ENCODE measurements at regions not wholly inside any gene's neighbourhood (a gene's known extent, or its start where the extent isn't known, plus 50 kb on each side); places are given as distances from the start of the nearest gene placed in this dataset.

DNA sequence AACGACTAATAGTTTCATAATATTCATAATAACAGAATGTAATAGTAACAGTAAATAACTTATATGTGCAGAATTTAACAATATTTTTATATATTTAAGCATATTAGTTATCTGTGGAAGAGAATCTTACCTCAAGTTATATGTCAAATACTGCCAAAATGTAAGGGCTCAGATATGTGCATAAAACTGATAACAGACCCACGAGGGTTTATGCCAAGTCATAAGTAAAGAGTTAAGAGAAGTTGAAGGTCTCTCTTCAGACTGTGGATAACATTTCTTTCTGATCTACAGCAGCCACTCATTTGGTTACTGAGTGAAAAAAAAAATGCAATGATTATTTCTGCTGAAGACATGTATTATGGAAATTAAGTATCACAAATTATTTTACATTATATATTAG, 1167.8 kb upstream of the NCAM2 start:
- no peak for DNase-seq (ENCODE audit: low read depth, low spot score)

DNA sequence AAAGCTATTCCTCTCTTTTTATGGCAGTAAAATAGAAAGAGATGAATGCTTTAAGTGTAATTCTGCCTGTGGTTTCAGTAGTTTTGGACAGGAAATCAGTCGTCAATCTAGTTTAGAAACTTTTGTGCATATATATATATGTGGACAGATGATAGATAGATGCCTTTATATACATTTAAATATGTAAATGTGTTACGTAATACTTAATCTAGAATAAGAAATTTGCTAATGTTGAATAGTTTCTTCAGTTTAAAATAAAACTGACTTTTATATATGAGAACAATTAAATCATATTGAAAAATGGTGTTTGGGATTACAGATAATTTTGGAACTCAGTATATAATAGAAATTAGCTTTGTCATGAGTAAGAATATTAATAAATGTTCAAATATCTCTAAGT, 1165.7 kb upstream of the NCAM2 start:
- no peak for DNase-seq (ENCODE audit: low read depth, low spot score)

DNA sequence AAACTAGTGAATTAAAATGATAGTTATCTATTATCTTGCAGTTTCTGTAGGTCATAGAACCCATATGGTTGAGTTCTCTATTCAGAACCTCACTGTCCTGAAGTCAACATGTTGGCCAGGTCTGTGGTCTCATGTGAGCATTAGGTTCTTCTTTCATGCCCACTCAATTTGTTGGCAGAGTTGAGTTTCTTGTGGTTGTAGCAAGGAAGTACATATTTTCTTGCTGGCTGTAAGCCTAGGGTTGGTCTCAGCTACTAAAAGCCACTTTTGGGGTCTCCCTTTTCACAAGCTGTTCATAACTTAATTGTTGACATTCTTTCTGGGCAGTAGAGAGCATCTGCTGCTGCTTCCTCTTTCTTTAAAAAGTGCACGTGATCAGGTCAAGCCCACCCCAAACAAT, 1165.1 kb upstream of the NCAM2 start:
- no peak for DNase-seq (ENCODE audit: low read depth, low spot score)

DNA sequence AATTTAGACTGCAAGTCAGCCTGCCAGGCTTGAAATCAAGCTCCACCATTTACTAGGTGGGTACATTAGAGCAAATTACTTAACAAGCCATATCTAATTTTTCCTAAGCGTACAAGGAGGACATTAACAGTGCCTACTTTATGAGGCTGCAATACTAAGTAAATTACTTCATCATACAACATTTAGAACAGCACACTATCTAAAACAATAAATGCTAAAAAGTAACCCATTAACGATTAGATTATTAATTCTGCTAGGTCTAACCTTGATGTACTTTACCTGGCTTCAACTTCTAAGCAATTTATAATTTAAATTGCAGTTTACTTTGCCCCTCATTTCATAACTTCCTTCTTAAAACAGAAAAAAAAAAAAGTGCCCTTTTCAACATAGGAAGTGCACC, 1155.6 kb upstream of the NCAM2 start:
- no peak for DNase-seq (ENCODE audit: low read depth, low spot score)

DNA sequence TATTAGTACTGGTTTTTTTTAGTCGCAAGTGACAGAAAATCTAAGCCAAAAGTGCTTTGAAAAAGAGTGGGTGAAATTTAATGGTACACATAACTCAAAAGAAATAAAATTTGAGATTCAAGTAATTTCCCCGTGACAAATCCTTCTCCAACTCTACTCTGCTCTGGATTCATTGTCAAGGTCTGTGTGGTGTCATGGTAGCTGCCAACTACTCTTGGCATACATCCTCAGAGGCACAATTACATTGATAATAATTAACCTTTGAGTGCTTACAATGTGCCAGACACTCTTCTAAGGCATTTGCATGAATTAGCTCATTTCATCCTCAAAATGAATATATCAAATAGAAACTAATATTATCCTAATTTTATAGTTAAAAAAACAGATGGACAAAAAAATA, 1153.9 kb upstream of the NCAM2 start:
- DNase-seq (ENCODE audit: low read depth, low spot score), result no peak

DNA sequence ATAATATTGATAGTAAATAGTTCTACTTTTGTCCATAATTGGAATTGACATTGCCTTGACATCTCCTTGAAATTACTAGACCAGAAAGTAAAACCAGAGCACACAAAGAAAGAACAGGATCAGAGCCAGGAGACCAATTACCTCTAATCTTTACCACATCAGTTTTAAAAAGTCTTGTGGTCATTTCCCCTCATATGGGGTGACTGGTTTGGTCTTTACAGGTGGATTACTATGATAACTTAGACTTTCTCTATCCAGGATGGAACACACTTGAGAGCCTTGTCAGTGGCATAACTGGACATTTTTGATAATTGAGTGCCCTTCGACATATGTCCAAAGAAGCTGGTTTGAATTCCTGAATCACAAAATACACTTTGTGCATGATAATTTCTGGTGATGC, 1148.1 kb upstream of the NCAM2 start:
- no peak for DNase-seq (ENCODE audit: low read depth, low spot score)

DNA sequence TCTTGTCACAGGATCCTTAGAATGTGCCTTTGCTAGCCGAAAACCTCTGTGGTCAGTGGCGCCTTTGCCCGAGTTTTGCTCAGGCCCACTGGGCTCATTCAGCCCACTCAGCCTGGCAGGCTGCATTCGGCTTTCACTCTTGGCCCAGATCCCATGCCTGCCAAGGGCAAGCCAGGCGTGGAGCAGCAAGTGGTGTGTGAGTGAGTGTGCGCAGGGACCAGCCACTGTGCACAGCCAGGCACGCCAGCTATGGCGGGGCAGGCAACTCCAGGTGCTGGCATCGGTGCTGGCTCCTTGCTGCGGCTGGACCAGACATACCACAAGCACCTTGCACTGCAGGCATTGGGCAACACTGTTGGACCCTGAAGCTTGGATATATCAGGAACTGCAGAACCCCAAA, 1145.1 kb upstream of the NCAM2 start:
- DNase-seq (ENCODE audit: low read depth, low spot score), result no peak

DNA sequence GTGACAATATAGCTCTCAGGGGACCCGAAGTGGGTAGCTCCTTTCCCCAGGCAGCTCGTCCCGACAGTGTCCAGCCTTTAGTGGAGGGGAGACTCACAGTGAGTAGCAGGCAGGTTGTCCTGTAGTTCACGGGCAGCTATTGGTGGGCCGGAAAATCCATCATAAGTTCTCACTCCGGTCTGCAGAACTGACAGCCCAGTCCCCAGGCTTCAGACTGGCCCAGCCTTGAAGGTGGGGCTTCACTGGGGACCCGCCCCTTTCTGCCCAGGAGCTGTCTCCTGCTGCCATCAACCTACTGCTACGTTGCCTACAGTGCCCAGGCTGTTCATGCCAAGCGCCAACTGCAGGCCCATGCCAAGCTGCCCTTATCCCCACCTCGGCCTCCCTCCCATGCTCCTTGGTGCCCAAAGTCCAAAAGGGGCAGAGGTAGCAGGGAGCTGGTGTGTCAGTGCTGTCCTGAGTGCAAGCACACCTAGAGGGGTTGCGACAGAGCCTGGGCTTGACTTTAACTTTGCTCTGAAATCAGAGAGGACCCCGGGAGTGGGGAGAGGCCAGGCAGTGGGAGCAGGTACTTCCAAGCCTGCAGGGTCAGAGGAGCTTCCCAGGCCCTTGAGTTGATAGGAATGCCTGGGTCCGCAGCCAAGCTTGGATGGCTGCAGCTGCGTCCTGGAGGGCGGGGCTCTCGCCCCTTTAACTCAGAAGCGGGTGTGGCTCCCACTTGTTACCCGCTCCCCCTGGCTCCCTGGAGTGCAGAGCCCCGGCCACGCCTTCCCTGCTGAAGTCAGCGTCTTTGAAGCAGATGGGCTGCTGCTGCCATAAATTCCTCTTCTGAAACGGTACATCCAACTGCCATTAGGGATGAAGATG, 1144.3 kb upstream of the NCAM2 start:
- DNase-seq (ENCODE audit: low read depth, low spot score), result no peak

DNA sequence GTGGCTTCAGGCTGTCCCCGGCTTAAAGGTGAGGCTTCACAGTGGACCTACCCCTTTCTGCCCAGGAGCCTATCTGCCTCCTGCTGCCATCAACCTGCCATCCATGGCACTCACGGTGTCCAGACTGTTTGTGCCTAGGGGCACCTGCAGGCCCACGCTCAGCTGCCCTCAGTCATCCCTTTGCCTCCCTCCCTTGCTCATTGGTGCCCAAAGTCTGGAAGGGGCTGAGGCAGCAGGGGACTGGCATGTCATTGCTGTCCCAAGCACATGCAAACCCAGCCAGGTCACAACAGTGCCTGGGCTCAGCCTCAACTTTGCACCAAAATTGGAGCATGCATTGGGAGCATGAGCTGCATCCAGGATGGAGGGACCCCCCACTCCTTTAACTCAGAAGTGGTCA, 1142.7 kb upstream of the NCAM2 start:
- DNase-seq (ENCODE audit: low read depth, low spot score), result no peak

DNA sequence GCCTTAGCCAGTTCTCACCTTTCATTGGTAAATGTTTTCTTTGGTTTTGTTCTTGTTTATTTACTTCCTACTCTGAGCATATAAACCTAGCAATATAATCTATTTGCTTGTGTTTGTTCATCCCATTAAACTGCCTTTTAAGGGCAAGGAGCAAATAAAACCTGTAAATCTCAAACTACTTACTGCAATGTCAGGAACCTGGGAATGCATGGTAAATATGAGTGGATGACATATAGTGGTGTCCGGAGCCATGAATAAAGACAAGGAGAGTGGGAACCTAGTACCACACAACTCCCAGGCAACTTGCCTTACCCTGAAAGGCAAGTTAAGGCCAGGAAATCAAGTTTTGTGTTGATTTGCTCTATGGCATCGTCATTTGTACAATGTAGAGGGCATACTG, 1133.7 kb upstream of the NCAM2 start:
- DNase-seq (ENCODE audit: low read depth, low spot score), result no peak

DNA sequence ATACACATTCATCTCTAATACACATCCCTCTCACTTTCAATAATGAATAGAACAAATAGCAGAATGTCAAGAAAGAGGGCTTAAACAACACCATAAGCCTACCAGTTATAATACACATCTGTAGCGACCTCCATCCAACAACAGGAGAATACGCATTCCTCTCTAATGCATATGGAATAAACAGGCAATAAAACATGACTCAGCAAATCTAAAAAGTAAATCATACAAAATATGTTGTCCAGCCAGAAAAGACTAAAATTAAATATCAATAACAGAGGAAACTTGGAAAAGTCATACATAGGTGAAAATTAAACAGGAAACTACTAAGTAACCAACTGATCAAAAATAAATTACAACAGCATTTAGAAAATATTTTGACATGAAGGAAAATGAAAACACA, 1127.5 kb upstream of the NCAM2 start:
- no peak for DNase-seq (ENCODE audit: low read depth, low spot score)

DNA sequence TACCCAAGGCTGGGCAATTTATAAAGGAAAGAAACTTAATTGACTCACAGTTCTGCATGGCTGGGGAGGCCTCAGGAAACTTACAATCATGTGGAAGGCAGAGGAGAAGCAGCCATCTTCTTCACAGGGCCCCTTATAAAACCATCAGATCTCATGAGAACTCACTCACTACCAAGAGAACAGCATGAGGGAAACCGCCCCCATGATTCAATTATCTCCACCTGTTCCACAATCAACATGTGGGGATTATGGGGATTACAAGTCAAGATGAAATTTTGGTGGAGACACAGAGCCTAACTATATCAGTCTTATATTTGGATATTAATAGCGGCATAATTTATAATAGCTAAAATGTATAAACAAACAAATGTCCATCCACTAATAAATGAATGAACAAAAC, 1123.7 kb upstream of the NCAM2 start:
- no peak for DNase-seq (ENCODE audit: low read depth, low spot score)

DNA sequence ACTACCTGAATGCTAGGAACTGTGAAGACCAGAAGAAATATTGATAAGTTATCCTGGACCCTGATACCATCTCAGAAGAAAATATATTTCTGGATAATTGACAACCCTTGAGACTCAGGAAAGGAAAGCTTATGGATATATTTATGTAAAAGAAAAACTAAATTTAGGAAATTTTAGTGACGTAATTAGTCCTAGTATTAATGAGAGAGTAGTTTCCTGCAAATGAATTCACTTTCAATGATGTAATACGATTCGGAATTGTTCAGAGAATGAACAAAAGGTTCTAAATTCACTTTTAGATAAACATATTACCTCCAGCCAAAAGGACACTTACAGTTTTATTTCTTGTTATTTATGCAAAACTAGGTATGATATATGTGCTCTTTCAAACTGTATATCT, 1120.1 kb upstream of the NCAM2 start:
- DNase-seq (ENCODE audit: low read depth, low spot score), result no peak

DNA sequence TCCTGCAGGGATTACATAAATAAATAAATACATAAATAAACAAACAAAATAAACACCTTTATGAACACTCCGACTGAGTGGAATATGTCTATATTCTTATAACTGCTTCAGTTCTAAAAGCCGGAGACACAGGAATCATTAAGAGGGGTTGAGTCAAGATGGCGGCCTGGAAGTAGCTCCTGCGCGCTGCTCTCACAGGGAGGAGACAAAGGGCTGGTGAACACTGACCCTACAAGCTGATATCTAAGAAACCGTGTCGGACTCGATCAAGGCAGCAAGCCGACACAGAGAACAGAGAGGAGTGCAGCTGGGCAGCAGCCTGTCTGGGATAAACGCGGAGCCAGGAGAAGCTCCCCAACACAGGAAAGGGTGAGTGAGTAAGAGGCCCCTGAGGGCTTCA, 1098.6 kb upstream of the NCAM2 start:
- no peak for DNase-seq (ENCODE audit: low read depth, low spot score)

DNA sequence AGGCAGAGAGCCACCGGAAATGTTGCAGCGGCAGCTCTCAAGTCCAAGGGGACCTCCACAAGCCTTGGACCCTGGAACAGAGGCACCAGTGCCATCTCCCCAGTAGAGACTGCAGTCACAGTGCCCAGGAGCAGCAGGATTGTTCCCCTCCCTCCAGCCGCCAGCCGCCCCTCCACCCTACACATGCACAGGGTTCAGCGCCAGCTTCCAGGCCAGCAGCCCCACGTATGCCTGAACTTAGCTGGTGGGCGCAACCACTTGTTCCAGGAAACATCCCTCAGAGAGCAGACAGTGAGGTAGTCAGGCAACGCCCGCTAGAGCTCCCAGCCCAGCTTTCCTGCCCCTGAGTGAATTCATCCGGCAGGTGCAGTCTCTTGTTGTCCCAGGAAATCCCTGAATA, 1098.1 kb upstream of the NCAM2 start:
- no peak for DNase-seq (ENCODE audit: low read depth, low spot score)

DNA sequence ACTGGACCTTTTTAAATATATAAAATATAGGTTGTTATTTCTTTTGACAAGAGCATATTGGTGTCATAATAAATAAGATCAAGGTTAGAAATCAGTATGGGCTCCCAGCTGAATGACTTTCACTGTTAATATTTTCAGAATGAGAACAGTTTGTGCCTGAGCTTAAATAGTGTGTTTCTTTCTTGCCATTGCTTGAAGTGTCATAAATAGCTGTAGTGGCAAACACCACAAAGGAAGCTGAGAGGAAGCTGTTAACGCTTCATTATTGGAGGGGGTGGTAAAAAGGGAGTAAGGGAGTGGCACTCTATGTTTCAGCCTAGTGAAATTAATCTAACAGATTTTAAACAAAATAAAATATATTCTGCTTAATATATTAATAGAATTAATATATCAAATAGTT, 1089.8 kb upstream of the NCAM2 start:
- DNase-seq (ENCODE audit: low read depth, low spot score), result no peak

DNA sequence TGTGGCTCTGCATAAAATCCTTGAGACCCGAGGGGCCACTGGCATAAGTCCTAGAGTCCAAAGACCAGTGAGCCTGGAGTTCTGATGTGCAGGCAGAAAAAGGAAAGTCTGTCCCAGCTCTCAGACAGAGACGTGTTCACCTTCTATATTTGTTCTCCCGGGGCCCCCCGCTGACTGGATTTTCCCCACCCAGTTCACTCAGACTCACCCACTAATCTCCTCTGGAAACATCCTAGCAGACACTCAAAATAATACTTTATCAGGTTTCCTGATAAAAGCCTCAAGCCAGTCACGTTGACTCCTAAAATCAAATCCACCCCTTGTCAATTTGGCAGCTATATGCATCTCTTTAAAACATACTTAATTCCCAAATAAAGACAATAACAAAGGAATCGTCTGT, 1084.2 kb upstream of the NCAM2 start:
- no peak for DNase-seq (ENCODE audit: low read depth, low spot score)

DNA sequence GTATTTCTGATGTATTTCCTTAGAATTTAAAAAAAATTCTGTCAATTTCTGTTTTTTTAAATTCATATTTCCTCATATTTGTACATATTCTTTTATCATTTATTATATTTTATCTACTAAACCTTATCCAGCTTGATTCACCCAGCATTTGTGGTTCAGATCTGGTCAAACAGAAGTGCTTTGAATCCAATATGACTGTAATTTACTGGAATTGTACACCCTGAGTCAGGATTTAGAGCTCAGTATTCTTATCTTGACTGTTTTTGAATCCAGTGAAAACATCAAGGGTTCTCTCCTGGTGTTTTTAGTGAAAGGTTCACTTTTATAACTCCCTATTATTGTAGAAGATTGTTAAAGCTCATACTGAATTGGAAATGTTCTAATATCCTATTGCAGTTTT, 1077.0 kb upstream of the NCAM2 start:
- no peak for DNase-seq (ENCODE audit: low read depth, low spot score)

DNA sequence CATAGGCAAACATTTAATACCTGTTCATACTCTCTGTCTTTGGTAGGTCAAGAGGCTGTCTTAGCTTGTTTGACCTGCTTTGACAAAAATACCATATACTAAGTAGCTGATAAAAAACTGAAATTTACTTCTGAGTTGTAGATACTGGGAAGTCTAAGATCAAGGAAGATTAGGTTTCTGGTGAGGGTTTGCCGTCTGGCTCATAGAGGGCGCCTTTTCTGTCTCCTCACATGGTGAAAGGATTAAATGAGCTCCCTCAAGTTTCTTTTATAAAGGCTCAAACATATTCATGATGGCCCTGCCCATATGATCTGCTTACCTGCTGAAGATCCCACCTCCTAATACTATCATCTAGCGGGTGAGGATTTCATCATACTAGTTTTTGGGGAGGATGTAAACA, 1076.1 kb upstream of the NCAM2 start:
- no peak for DNase-seq (ENCODE audit: low read depth, low spot score)

DNA sequence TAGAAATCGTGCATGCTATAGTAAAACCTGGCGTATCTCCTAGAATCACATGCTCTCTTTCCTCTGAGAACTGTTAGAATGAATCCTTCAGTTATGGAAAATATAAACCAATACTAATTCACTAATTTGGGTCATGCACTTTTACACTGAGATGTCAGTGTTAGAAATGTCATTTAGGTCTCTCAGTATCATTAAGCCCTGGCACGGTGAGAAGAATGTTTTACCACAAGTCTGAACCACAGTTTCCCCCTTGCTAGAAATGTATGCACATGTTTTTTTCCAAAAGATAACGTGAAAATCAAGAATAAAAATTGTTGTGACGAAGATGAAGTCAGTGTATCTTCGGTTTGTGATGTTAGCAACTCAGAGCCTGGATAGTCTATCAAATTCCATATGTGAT, 1062.7 kb upstream of the NCAM2 start:
- no peak for DNase-seq (ENCODE audit: low read depth, low spot score)

DNA sequence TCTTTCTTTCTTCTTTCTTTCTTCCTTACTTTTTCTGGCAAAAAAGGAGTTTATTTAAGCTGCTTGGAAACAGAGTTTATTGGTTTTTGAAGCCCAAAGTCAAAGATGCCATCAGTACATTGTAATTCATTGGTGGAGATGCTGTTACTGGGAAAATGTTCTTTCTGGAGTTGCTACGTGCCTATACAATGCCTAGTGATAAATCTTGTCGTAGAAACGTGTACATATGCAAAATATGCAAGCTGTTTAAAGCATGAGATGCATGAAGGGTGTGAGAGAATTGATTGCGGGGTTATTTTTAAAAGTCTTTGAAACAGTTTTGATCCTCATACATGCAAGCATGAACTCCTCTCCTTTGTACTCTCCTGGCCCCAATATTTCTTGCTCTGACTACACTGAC, 1060.6 kb upstream of the NCAM2 start:
- DNase-seq (ENCODE audit: low read depth, low spot score), result no peak

DNA sequence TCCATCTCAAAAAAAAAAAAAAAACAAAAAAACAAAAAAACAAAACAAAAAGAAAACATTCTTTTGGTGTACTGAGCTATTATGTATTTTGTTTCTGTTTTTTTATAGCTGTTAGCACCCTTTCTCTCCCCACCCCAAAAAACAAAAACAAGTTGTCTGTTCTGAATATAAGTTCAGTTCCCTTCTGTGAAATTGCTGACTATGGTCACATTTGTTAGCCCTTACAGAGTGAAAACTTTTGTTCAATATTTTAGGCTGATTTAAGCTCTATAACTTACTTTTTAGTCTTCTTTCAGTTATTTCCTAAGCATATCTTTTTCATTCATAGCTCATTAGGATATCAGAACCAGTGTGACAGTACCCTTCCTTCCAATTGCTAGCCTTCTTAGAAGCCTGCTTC, 1056.6 kb upstream of the NCAM2 start:
- no peak for DNase-seq (ENCODE audit: low read depth, low spot score)

DNA sequence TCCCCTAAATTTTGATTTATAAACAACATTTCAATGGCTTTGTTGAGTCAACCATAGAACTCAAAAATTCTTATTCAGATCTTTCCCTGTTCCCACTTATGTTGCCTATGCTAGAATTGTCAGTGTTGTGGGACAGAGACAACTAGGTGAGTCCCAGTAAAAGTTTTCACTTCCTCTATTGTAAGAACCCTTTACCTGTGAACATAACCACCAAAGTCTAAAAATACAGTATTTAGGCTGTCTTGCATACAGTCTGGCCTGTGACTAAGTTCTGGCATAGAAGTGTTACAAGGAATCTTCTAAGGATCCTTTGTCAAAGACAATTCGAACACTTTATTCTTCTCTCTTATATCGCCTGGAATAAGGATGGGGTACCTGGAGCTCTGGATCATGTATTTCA, 1047.9 kb upstream of the NCAM2 start:
- DNase-seq (ENCODE audit: low read depth, low spot score), result no peak

DNA sequence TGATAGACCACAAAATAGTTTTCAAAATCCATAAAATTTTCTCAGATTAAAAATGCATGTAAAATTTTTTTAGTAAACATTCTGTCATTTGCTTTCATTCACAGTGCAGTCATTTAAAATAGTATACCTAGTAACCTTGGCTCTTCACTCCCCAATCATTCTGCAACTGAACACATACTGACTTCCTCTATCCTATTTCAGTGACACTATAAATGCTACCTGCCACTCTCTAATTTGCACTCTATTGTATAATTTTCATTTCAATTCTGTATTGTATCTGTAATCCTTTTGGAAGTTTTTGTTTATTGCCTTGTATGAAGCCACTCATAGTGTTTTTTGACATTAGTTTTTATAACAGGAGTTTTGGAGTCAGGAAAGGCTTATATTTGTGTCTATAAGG, 1029.1 kb upstream of the NCAM2 start:
- DNase-seq (ENCODE audit: low read depth, low spot score), result no peak
